ENCODE measurements at regions not wholly inside any gene's neighbourhood (a gene's known extent, or its start where the extent isn't known, plus 50 kb on each side); places are given as distances from the start of the nearest gene placed in this dataset.
"Not testable (repeated sequence)": the region's sequence is repeated elsewhere in the genome, so short reads cannot be mapped to it uniquely, and the experiment has no call there.

GRCh38 chr14:28187902-28188830 is 578.4 kb upstream of the FOXG1 start:
- H3K9me3 ChIP-seq, H3K27me3 ChIP-seq, H3K36me3 ChIP-seq, DNase-seq, H3K4me3 ChIP-seq: not testable (repeated sequence)

GRCh38 chr14:28196878-28197277 is 569.7 kb upstream of the FOXG1 start:
- H3K4me3 ChIP-seq = no peak overlapping the region
- DNase-seq = no peak
- no peaks in the 10 kb centered on the region for H3K36me3 ChIP-seq
- H3K9me3 ChIP-seq = no peaks in the 10 kb centered on the region
- H3K27me3 ChIP-seq = no peaks in the 10 kb centered on the region

- Histone ChIP-seq H3K27me3 (no peaks in the 10 kb centered on the region), H3K4me3 (no peak overlapping the region), H3K9me3 (no peaks in the 10 kb centered on the region), H3K36me3 (no peaks in the 10 kb centered on the region)
- no peak for DNase-seq
These were observed 546.2 kb upstream of the FOXG1 start for GRCh38 chr14:28220391-28220790.

- Histone ChIP-seq H3K9me3 (no peaks in the 10 kb centered on the region), H3K36me3 (no peaks in the 10 kb centered on the region), H3K27me3 (no peaks in the 10 kb centered on the region), H3K4me3 (no peak overlapping the region)
- DNase-seq = no peak
These were observed 525.7 kb upstream of the FOXG1 start for GRCh38 chr14:28240909-28241308.

- DNase-seq = no peak
- Histone ChIP-seq H3K36me3 (no peaks in the 10 kb centered on the region), H3K27me3 (no peaks in the 10 kb centered on the region), H3K9me3 (no peaks in the 10 kb centered on the region), H3K4me3 (no peak overlapping the region)
These were observed 523.7 kb upstream of the FOXG1 start for GRCh38 chr14:28242895-28243294.

GRCh38 chr14:28243600-28243999 is 523.0 kb upstream of the FOXG1 start:
- Histone ChIP-seq H3K36me3 (no peaks in the 10 kb centered on the region), H3K9me3 (no peaks in the 10 kb centered on the region), H3K4me3 (no peak overlapping the region), H3K27me3 (no peaks in the 10 kb centered on the region)
- DNase-seq = no peak

- Histone ChIP-seq H3K27me3 (no peaks in the 10 kb centered on the region), H3K9me3 (no peaks in the 10 kb centered on the region), H3K4me3 (no peak overlapping the region), H3K36me3 (no peaks in the 10 kb centered on the region)
- DNase-seq = no peak
These were observed 521.4 kb upstream of the FOXG1 start for GRCh38 chr14:28245216-28245615.

GRCh38 chr14:28247491-28247890 is 519.1 kb upstream of the FOXG1 start:
- Histone ChIP-seq H3K9me3 (no peaks in the 10 kb centered on the region), H3K27me3 (no peaks in the 10 kb centered on the region), H3K4me3 (no peak overlapping the region), H3K36me3 (no peaks in the 10 kb centered on the region)
- DNase-seq = no peak

- DNase-seq, H3K4me3 ChIP-seq, H3K27me3 ChIP-seq, H3K9me3 ChIP-seq, H3K36me3 ChIP-seq: not testable (repeated sequence)
These were observed 514.5 kb upstream of the FOXG1 start for GRCh38 chr14:28252124-28252523.

- no peaks in the 10 kb centered on the region for H3K36me3 ChIP-seq
- no peaks in the 10 kb centered on the region for H3K27me3 ChIP-seq
- no peak for DNase-seq
- no peak overlapping the region for H3K4me3 ChIP-seq
- H3K9me3 ChIP-seq = no peaks in the 10 kb centered on the region
These were observed 511.8 kb upstream of the FOXG1 start for GRCh38 chr14:28254768-28255167.

- DNase-seq = no peak
These were observed 502.3 kb upstream of the FOXG1 start for GRCh38 chr14:28264306-28264705.

GRCh38 chr14:28272270-28272669 is 494.3 kb upstream of the FOXG1 start:
- DNase-seq = no peak
- Histone ChIP-seq H3K27me3 (no peaks in the 10 kb centered on the region), H3K4me3 (no peak overlapping the region), H3K36me3 (no peaks in the 10 kb centered on the region), H3K9me3 (peaks cover 2% of the 10 kb centered on the region; the same call in 1 of the 2 replicates)

More at GRCh38 chr14:28264306-28264705, 502.3 kb upstream of the FOXG1 start:
- no peaks in the 10 kb centered on the region for H3K27me3 ChIP-seq
- H3K36me3 ChIP-seq = no peaks in the 10 kb centered on the region
- H3K9me3 ChIP-seq = peaks cover 2% of the 10 kb centered on the region; the same call in 1 of the 2 replicates
- H3K4me3 ChIP-seq = no peak overlapping the region

- H3K4me3 ChIP-seq = no peak overlapping the region
- no peaks in the 10 kb centered on the region for H3K9me3 ChIP-seq
- no peaks in the 10 kb centered on the region for H3K27me3 ChIP-seq
- H3K36me3 ChIP-seq = no peaks in the 10 kb centered on the region
- no peak for DNase-seq
These were observed 486.1 kb upstream of the FOXG1 start for GRCh38 chr14:28280530-28280929.

- Histone ChIP-seq H3K27me3 (no peaks in the 10 kb centered on the region), H3K4me3 (no peak overlapping the region), H3K36me3 (no peaks in the 10 kb centered on the region), H3K9me3 (no peaks in the 10 kb centered on the region)
- no peak for DNase-seq
These were observed 485.5 kb upstream of the FOXG1 start for GRCh38 chr14:28280997-28281598.

- H3K4me3 ChIP-seq = no peak overlapping the region
- H3K27me3 ChIP-seq = no peaks in the 10 kb centered on the region
- H3K9me3 ChIP-seq = no peaks in the 10 kb centered on the region
- no peak for DNase-seq
- no peaks in the 10 kb centered on the region for H3K36me3 ChIP-seq
These were observed 481.9 kb upstream of the FOXG1 start for GRCh38 chr14:28284546-28285300.

GRCh38 chr14:28294834-28295440 is 471.6 kb upstream of the FOXG1 start:
- Histone ChIP-seq H3K4me3 (no peak overlapping the region), H3K36me3 (no peaks in the 10 kb centered on the region), H3K27me3 (no peaks in the 10 kb centered on the region), H3K9me3 (no peaks in the 10 kb centered on the region)
- DNase-seq = no peak

- Histone ChIP-seq H3K27me3 (no peaks in the 10 kb centered on the region), H3K9me3 (no peaks in the 10 kb centered on the region)
- DNase-seq = no peak
These were observed 469.0 kb upstream of the FOXG1 start for GRCh38 chr14:28297559-28297958.

More at GRCh38 chr14:28297559-28297958, 469.0 kb upstream of the FOXG1 start:
- Histone ChIP-seq H3K36me3 (no peaks in the 10 kb centered on the region), H3K4me3 (no peak overlapping the region)

Measured in MG63 (cell line).